ENCODE measurements at regions not wholly inside any gene's neighbourhood (a gene's known extent, or its start where the extent isn't known, plus 50 kb on each side); places are given as distances from the start of the nearest gene placed in this dataset.

- TF ChIP-seq CTCF (IDR thresholded peaks at IDR 0.05 in 2 of 3, conservative IDR thresholded peaks at IDR 0.05 in 1 of 3; ENCODE audit: borderline replicate concordance in 1 of 3, insufficient read depth in 1 of 3, low read depth in 2 of 3, low read length in 2 of 3), result no peak
- TF ChIP-seq EZH2 (IDR thresholded peaks at IDR 0.05), result no peak
- no peak for TF ChIP-seq TCF7L2 (IDR thresholded peaks at IDR 0.05; ENCODE audit: borderline replicate concordance, extremely low read depth, insufficient read depth, insufficient read length)
- no peak for TF ChIP-seq POLR2A (IDR thresholded peaks at IDR 0.05; ENCODE audit: borderline replicate concordance, extremely low read depth, insufficient read depth, insufficient read length)
- TF ChIP-seq ZNF274 (IDR thresholded peaks at IDR 0.05; ENCODE audit: low read depth, low read length), result no peak
- TF ChIP-seq CBX3 (IDR thresholded peaks at IDR 0.05; ENCODE audit: low read depth), result no peak
- TF ChIP-seq ATF3 (IDR thresholded peaks at IDR 0.05), result no peak
- TF ChIP-seq REST (IDR thresholded peaks at IDR 0.05; ENCODE audit: low read depth), result no peak
These were observed 60.6 kb downstream of the ING1 start for GRCh38 chr13:110774051-110774450.
